ENCODE measurements at regions not wholly inside any gene's neighbourhood (a gene's known extent, or its start where the extent isn't known, plus 50 kb on each side); places are given as distances from the start of the nearest gene placed in this dataset.
"Not testable (repeated sequence)": the region's sequence is repeated elsewhere in the genome, so short reads cannot be mapped to it uniquely, and the experiment has no call there.

DNA sequence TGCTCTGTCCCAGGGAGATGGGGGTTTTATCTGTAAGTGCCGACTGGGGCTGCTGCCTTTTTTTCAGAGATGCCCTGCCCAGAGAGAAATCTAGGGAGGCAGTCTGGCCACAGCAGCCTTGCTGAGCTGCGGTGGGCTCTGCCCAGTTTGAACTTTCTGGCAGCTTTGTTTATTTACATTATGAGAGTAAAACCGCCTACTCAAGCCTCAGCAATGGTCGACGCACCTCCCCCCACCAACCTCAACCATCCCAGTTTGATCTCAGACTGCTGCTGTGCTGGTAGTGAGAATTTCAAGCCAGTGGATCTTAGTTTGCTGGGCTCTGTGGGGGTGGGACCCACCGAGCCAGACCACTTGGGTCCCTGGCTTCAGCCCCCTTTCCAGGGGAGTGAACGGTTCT is 188.0 kb downstream of the PRELID2 start:
- H3K4me1 Mint-ChIP-seq (ENCODE audit: low read depth); H3K9me3 Mint-ChIP-seq; H3K36me3 Mint-ChIP-seq (ENCODE audit: low read depth); DNase-seq; H3K27me3 Mint-ChIP-seq (ENCODE audit: low read depth); H3K27ac Mint-ChIP-seq; CTCF ChIA-PET; H3K4me3 Mint-ChIP-seq; intact Hi-C loops (cut with micrococcal nuclease): not testable (repeated sequence)

DNA sequence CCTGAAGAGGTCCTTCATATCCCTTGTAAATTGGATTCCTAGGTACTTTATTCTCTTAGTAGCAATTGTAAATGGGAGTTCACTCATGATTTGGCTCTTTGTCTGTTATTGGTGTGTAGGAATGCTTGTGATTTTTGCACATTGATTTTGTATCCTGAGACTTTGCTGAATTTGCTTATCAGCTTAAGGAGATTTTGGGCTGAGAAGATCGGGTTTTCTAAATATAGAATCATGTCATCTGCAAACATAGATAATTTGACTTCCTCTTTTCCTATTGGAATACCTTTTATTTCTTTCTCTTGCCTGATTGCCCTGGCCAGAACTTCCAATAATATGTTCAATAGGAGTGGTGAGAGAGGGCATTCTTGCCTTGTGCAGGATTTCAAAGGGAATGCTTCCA is 191.9 kb downstream of the PRELID2 start:
- CTCF ChIA-PET; intact Hi-C loops (cut with micrococcal nuclease): not testable (repeated sequence)

DNA sequence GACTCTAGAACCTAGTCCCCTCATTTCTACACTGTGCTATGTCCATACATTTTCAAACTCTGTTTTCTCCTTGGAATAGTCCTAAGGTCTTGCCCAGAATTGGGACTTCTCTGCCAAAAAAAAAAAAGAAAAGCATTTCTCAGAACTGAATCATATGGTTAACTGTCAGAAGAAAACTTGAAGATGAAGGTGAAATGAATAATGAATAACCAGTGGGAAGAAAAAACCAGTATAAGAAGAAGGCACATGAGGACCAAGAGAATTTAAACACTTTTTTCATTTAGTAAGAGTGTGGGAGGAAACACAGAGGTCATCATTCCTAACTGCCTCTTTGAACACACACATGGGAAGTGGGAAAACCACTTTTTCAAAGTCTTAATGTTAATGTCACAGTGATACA is 197.7 kb downstream of the PRELID2 start:
- Mint-ChIP-seq H3K36me3 (ENCODE audit: low read depth) (no peaks in the 10 kb centered on the region), H3K27ac (no peak overlapping the region), H3K27me3 (ENCODE audit: low read depth) (no peaks in the 10 kb centered on the region), H3K4me3 (no peak overlapping the region), H3K9me3 (peaks cover 1% of the 10 kb centered on the region), H3K4me1 (ENCODE audit: low read depth) (no peaks in the 10 kb centered on the region)
- CTCF ChIA-PET: no interaction called here
- DNase-seq: no peak
- intact Hi-C loops (cut with micrococcal nuclease): no loop called here

More for the DNA sequence above, 191.9 kb downstream of the PRELID2 start:
- H3K9me3 Mint-ChIP-seq; DNase-seq; H3K4me1 Mint-ChIP-seq (ENCODE audit: low read depth); H3K36me3 Mint-ChIP-seq (ENCODE audit: low read depth); H3K27me3 Mint-ChIP-seq (ENCODE audit: low read depth); H3K4me3 Mint-ChIP-seq; H3K27ac Mint-ChIP-seq: not testable (repeated sequence)

DNA sequence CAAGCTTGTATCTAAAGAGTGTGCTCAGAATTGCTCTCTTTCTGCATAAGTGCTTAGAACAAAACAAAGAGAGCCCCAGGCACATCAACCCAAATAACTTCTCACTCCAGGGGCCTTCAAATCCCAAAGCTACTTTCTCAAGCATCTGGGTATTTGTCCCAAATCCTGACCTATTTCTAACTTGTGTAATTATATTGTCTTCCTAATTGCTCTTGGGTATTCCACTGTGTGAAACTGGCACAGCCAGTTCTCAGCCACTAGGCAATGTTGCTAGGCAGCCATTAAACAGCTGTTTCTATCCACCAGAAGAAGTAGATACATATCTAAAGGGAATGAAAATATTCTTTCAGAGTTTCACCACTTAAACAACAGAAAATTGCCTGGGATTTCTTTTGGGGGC is 198.8 kb downstream of the PRELID2 start:
- Mint-ChIP-seq H3K27me3 (ENCODE audit: low read depth) (no peaks in the 10 kb centered on the region), H3K9me3 (peaks cover 1% of the 10 kb centered on the region), H3K4me3 (no peak overlapping the region), H3K36me3 (ENCODE audit: low read depth) (no peaks in the 10 kb centered on the region), H3K4me1 (ENCODE audit: low read depth) (no peaks in the 10 kb centered on the region), H3K27ac (no peak overlapping the region)
- intact Hi-C loops (cut with micrococcal nuclease): no loop called here
- CTCF ChIA-PET: no interaction called here
- DNase-seq: no peak

DNA sequence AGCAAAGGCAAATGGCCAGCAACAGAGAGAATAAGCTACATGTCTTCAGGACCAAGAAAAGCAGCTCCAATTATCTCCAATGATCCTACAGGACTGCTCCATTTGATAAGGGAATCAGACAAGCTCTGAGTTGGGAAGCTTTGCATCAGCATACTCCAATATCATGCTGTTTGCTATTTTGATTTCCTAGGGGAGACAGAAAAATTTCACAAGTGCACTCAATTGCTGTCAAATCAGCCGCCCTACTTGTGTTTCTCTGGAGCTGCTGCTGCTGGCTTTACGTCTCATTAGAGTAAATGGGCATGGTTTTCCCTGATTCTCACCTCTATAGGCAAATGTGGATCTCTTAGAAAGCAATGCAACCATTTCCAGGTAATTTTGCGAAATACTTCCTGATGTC is 201.7 kb downstream of the PRELID2 start:
- Mint-ChIP-seq H3K27me3 (ENCODE audit: low read depth) (no peaks in the 10 kb centered on the region), H3K4me1 (ENCODE audit: low read depth) (no peaks in the 10 kb centered on the region), H3K27ac (no peak overlapping the region), H3K9me3 (no peaks in the 10 kb centered on the region), H3K36me3 (ENCODE audit: low read depth) (no peaks in the 10 kb centered on the region), H3K4me3 (no peak overlapping the region)
- CTCF ChIA-PET: no interaction called here
- intact Hi-C loops (cut with micrococcal nuclease): no loop called here
- DNase-seq: no peak

DNA sequence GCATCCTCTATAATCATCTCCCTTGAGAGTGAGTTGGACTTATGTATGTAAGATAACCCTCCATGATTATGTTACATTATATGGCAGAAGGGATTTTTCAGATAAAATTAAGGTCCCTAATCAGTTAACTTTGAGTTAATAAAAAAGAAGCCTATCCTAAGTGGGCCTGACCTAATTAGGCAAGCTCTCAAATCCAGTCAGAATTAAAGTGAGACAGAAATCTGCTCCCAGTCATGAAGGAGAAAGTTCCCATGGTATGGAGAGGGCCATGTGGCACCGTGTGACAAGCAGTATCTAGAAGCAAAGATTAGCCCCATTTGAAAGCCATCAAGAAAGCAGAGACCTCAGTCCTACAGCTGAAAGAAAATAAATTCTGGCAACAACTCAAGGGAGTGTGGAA is 202.4 kb downstream of the PRELID2 start:
- no peak overlapping the region for H3K27ac Mint-ChIP-seq
- DNase-seq: no peak
- no peaks in the 10 kb centered on the region for H3K36me3 Mint-ChIP-seq (ENCODE audit: low read depth)
- intact Hi-C loops (cut with micrococcal nuclease): no loop called here
- no peaks in the 10 kb centered on the region for H3K4me1 Mint-ChIP-seq (ENCODE audit: low read depth)
- CTCF ChIA-PET: no interaction called here
- H3K27me3 Mint-ChIP-seq (ENCODE audit: low read depth): no peaks in the 10 kb centered on the region
- no peak overlapping the region for H3K4me3 Mint-ChIP-seq
- no peaks in the 10 kb centered on the region for H3K9me3 Mint-ChIP-seq

DNA sequence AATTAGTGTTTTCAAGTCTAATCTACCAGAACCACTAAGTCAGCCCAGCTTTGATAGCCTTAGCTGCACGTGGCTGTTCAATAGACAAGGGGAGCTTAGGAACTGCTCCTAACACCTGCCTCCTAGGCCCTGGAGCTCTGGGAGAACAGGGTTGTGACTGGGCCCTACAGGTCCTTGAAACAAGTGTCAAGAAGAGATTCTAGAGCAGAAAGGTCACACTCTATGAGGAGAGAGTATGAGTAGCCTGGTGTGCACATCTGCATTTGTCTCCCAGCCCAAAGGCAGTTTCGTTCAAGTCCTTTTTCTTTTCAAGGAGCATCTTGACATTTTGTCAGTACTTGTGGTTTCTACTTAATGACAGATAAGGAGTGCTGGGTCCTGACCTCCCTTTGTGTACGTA is 206.1 kb downstream of the PRELID2 start:
- no peak overlapping the region for H3K4me3 Mint-ChIP-seq
- peaks cover 2% of the 10 kb centered on the region for H3K9me3 Mint-ChIP-seq
- H3K27me3 Mint-ChIP-seq (ENCODE audit: low read depth): no peaks in the 10 kb centered on the region
- H3K4me1 Mint-ChIP-seq (ENCODE audit: low read depth): no peaks in the 10 kb centered on the region
- H3K27ac Mint-ChIP-seq: no peak overlapping the region
- CTCF ChIA-PET: no interaction called here
- no peak for DNase-seq
- no peaks in the 10 kb centered on the region for H3K36me3 Mint-ChIP-seq (ENCODE audit: low read depth)
- intact Hi-C loops (cut with micrococcal nuclease): no loop called here

DNA sequence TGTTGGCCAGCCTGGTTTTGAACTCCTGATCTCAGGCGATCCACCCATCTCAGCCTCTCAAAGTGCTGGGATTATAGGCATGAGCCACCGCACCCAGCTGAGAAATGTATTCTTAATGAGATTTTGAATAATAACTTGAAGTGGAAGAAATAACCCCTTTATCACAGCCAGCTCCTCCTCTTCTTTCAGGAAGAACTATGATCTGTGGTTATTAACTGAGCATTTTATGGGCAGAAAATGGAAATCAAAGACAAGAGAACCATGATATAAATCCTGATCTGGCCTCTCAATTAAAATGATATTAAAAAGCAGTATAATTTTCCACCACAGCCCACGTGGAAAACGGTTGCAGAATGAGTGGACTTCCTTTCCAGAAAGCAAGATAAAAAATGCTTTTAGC is 206.6 kb downstream of the PRELID2 start:
- intact Hi-C loops (cut with micrococcal nuclease): no loop called here
- Mint-ChIP-seq H3K9me3 (peaks cover 5% of the 10 kb centered on the region), H3K4me3 (no peak overlapping the region), H3K4me1 (ENCODE audit: low read depth) (no peaks in the 10 kb centered on the region), H3K27ac (no peak overlapping the region), H3K27me3 (ENCODE audit: low read depth) (no peaks in the 10 kb centered on the region), H3K36me3 (ENCODE audit: low read depth) (no peaks in the 10 kb centered on the region)
- no peak for DNase-seq
- CTCF ChIA-PET: no interaction called here

DNA sequence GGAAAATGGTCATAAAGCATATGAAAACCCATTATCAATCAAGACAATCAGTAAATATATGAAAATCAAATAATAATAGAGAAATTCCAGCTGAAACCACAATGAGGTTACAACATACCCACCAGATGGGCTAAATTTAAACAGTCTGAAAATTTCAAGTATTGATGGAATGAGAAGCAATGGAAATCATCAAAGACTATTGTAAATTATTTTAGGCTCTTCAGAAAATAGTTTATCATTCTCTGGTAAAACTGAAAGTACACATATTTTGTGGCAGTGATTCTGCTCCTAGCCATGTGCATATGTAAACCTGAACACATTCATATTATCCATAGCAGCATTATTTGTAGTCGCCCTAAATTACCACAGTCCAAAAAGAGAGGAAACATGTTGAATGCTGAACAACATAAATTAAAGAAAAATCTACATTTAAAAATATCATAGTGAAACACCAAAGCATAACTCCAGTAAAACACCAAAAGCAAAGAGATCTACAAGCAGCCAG is 215.3 kb downstream of the PRELID2 start:
- no peak overlapping the region for H3K4me3 Mint-ChIP-seq
- CTCF ChIA-PET: no interaction called here

DNA sequence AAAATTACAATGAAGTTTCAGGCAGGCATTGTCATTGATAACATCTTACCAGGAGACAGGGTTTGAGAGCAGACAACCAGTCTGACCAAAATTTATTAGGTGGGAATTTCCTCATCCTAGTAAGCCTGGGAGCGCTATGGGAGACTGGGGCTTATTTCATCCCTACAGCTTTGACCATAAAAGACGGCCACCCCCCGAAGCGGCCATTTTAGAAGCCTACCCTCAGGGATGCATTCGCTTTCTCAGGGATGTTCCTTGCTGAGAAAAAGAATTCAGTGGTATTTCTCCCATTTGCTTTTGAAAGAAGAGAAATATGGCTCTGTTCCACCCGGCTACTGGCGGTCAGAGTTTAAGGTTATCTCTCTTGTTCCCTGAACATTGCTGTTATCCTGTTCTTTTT is 218.4 kb downstream of the PRELID2 start:
- H3K27ac Mint-ChIP-seq; H3K9me3 Mint-ChIP-seq; H3K4me1 Mint-ChIP-seq (ENCODE audit: low read depth); H3K27me3 Mint-ChIP-seq (ENCODE audit: low read depth); intact Hi-C loops (cut with micrococcal nuclease); DNase-seq; CTCF ChIA-PET; H3K4me3 Mint-ChIP-seq; H3K36me3 Mint-ChIP-seq (ENCODE audit: low read depth): not testable (repeated sequence)

More for the DNA sequence above, 215.3 kb downstream of the PRELID2 start:
- intact Hi-C loops (cut with micrococcal nuclease): no loop called here
- Mint-ChIP-seq H3K27ac (no peak overlapping the region), H3K4me1 (ENCODE audit: low read depth) (no peaks in the 10 kb centered on the region), H3K27me3 (ENCODE audit: low read depth) (peaks cover 2% of the 10 kb centered on the region), H3K36me3 (ENCODE audit: low read depth) (no peaks in the 10 kb centered on the region), H3K9me3 (peaks cover 5% of the 10 kb centered on the region)
- DNase-seq: no peak

DNA sequence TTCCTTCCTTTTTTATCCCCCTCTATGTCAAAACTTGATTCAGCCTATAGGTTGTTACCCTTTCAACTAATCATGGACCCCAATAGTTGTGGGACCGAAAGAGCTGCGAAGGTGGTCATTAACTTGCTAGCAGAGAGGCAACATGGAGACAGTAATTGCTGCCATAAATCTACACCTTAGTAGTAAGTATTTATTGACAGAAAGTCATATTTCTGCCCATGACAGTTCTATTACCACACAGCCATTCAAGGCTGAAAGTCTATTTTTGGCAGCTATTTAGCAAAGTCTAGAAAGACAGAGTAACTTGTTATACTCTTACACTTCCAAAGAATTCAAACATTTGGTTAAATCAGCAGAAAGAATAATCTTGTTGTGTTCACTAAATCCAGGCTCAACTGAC is 236.2 kb downstream of the PRELID2 start:
- H3K4me3 Mint-ChIP-seq: no peak overlapping the region
- CTCF ChIA-PET: no interaction called here
- DNase-seq: no peak

DNA sequence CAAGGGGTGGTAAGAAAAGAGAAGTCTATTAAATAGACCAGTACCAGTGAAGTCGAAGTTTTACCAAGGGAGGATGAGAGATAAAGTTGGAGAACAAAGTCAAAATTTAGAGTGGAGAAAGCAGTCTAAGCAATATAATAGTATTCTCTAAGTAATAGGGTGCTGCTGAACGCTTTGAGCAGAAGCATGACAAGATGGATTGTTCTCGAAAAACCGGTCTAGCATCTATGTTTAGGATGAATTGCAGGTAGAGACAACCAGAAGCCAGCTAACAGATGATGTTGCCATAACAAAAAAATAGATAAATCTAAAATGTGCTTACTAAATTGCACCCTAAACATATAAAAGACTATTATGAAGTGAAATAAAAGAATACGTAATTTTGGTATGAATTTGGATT is 237.0 kb downstream of the PRELID2 start:
- H3K36me3 Mint-ChIP-seq (ENCODE audit: low read depth): no peaks in the 10 kb centered on the region
- DNase-seq: no peak
- no peaks in the 10 kb centered on the region for H3K4me1 Mint-ChIP-seq (ENCODE audit: low read depth)
- H3K27ac Mint-ChIP-seq: no peak overlapping the region
- CTCF ChIA-PET: no interaction called here
- H3K4me3 Mint-ChIP-seq: no peak overlapping the region
- intact Hi-C loops (cut with micrococcal nuclease): no loop called here
- peaks cover 4% of the 10 kb centered on the region for H3K9me3 Mint-ChIP-seq
- H3K27me3 Mint-ChIP-seq (ENCODE audit: low read depth): no peaks in the 10 kb centered on the region

More for the DNA sequence above, 236.2 kb downstream of the PRELID2 start:
- no peaks in the 10 kb centered on the region for H3K27me3 Mint-ChIP-seq (ENCODE audit: low read depth)
- no peak overlapping the region for H3K27ac Mint-ChIP-seq
- intact Hi-C loops (cut with micrococcal nuclease): no loop called here
- no peaks in the 10 kb centered on the region for H3K4me1 Mint-ChIP-seq (ENCODE audit: low read depth)
- H3K36me3 Mint-ChIP-seq (ENCODE audit: low read depth): no peaks in the 10 kb centered on the region
- peaks cover 4% of the 10 kb centered on the region for H3K9me3 Mint-ChIP-seq

DNA sequence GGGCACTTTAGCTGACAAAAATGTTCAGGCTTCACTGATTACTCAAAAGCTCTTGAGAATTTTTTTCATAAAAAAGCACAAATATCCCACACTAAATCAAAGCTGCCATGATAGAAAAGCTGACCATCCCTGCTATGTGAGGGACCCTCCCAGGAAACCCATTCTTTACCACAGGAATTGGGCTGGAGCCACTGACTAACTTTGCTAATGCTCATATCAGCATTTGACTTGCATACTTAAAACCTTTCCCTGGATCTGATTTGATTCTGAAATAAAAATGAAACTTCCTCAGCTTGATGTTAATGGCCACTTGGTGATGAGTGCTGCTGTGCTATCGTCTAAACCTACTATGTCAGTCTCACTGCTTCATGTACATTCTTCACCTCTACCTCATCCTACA is 243.6 kb downstream of the PRELID2 start:
- H3K4me1 Mint-ChIP-seq (ENCODE audit: low read depth): no peaks in the 10 kb centered on the region
- no peaks in the 10 kb centered on the region for H3K27me3 Mint-ChIP-seq (ENCODE audit: low read depth)
- H3K36me3 Mint-ChIP-seq (ENCODE audit: low read depth): no peaks in the 10 kb centered on the region
- CTCF ChIA-PET: interaction anchor here (0.7 kb wide), 1 partner anchor 313 kb away, joined by 3 read pairs; no protein-coding TSS in a partner anchor
- intact Hi-C loops (cut with micrococcal nuclease): no loop called here
- H3K4me3 Mint-ChIP-seq: no peak overlapping the region
- no peak overlapping the region for H3K27ac Mint-ChIP-seq
- no peak for DNase-seq
- peaks cover 3% of the 10 kb centered on the region for H3K9me3 Mint-ChIP-seq

DNA sequence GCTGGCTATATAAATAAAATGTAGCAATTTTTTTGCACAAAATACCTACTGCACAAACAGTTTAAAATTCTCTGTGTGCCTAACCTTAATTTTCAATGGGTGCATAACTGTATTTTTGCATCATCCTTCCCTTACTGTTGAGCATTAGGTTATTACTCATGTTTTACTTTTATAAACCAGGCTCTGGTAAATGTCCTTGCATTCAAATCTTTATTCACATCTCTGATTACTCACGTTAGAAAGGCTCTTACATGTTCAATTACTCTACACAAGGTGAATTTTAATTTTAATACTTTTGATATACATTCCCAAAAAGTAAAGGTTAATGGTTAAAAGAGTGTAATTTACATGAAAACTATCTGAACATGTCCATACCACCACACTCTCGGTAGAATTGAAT is 246.1 kb downstream of the PRELID2 start:
- Mint-ChIP-seq H3K9me3 (peaks cover 3% of the 10 kb centered on the region), H3K27me3 (ENCODE audit: low read depth) (no peaks in the 10 kb centered on the region), H3K4me1 (ENCODE audit: low read depth) (no peaks in the 10 kb centered on the region), H3K4me3 (no peak overlapping the region), H3K27ac (no peak overlapping the region), H3K36me3 (ENCODE audit: low read depth) (no peaks in the 10 kb centered on the region)
- DNase-seq: no peak
- intact Hi-C loops (cut with micrococcal nuclease): no loop called here
- CTCF ChIA-PET: no interaction called here
